HG02852 (cell line): ENCODE measurements at regions not wholly inside any gene's neighbourhood (a gene's known extent, or its start where the extent isn't known, plus 50 kb on each side); places are given as distances from the start of the nearest gene placed in this dataset.
"Not testable (repeated sequence)": the region's sequence is repeated elsewhere in the genome, so short reads cannot be mapped to it uniquely, and the experiment has no call there.

Source experiments
- ATAC-seq: cut with Tn5 transposase; IDR thresholded peaks from one replicate; pipeline ENCODE4 v1.9.1; 2021; ENCODE audit warnings: mild to moderate bottlenecking, moderate library complexity; ENCODE audit not compliant: unreplicated experiment

- not testable (repeated sequence) for ATAC-seq
Measured at GRCh38 chr2:89756616-89757015, 1065.1 kb downstream of the RPIA start.

- not testable (repeated sequence) for ATAC-seq
Measured at GRCh38 chr2:89758332-89759026, 1067.0 kb downstream of the RPIA start.

GRCh38 chr2:89760762-89761161 is 1069.3 kb downstream of the RPIA start:
- ATAC-seq, result not testable (repeated sequence)

DNA sequence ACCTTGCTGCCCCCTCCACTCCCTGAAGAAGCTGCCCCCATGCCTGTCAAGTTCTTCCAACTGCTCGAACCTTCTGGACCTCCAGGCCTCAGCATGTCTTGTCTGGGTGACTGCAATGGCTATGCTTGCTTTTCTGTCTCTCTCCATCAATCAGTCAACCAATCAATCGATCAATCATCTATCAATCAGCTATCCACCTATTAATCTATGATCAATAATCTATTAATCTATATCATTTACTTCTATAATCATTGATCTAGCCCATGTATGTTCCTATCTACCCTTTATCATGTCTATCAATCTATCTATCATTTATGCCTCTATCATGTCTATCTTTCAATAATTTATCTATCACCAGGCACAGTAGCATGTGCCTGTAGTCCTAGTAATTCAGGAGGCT is 1069.7 kb downstream of the RPIA start:
- ATAC-seq, result not testable (repeated sequence)

DNA sequence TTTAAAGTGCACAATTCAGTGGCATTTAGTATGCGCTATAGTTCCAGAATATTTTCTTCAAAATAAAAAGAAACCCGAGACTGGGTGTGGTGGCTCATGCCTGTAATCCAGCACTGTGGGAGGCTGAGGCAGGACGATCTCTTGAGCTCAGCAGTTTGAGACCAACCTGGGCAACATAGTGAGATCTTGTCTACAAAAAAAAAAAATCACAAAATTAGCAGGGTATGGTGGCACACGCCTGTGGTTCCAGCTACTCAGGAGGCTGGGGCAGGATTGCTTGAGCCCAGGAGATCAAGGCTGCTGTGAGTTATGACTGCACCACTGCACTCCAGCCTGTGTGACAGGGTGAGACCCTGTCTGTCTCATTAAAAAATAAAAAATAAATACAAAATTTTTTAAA is 1070.4 kb downstream of the RPIA start:
- not testable (repeated sequence) for ATAC-seq

- not testable (repeated sequence) for ATAC-seq
Measured at GRCh38 chr2:89762461-89763253, 1071.2 kb downstream of the RPIA start.

- ATAC-seq, result no peak
Measured at GRCh38 chr2:89763254-89763580, 1071.7 kb downstream of the RPIA start.

DNA sequence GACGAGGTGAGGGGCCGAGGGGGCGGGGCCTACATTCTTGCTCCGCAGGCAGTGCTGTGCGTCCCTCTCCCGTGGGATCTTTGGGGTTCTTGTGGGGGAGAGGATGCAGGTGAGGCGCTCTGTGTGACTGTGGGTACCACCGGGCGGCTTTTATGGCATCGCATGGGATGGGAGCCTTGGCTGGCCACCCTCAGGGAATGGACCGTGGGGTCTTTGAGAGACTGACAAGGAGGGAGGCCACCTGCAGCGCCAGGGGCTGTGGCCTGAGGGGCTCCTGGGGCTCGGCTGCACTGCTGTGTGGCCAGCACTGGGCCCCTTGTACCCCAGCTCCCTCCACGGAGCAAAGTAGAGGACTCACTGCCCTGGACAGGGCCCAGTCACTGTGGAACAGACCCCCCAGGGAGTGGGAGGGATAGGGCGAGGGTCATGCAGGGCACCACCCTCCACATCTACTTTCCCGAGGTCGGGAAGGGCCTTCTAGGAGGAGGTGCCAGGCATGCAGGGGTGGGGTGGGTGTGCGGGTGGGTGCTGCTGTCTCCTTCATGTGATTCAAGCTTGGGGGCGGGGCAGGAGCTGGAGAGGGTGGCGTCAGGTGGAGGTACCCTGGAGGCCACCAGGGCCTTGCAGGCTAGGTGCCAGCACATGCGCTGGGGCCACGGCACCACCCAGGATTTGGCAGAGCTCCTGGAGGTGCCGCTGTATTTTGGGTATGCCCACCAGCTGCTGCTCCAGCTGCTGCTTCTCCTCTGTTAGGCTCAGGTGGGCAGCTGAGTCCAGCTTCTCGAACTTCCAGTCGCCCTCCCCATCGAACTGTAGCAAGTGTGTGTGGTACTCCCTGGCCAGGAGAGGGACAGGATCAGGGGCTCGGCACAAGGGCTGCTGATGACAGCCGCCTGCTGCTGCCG is 1072.4 kb downstream of the RPIA start:
- no peak for ATAC-seq

DNA sequence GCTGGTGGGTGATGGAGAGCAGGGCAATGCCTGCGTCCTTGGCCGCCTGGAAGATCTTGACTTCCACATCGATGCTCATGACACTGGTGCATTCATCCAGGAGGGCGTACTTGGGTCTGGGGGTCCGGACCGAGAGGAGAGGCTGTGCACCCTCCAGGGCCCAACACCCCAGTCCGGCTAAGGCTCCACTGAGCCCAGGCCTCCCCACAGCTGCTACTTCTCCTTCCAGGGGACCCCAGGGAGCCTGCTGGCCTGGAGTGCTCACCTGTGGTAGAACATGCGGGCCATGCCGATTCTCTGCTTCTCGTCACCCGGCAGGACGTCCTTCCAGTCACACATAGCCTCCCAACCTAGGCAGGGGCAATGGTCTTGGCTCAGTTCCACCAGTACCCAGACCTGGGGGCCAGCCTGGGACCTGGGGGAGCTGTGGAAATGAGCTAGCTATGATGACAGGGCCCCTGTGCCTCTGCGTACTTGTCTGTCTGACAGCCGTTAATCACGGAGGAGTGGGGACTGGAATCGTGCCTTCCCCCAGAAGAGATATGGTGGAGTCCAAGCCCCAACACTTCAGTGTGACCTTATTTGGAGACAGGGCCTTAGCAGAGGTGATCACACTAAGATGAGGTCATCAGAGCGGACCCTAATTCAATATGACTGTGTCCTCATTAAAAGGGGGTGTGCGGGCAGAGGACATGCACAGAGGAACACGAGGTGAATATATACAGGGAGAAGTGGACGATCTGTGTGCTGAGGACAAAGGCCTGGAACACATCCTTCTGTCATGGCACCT is 1073.3 kb downstream of the RPIA start:
- ATAC-seq, result not testable (repeated sequence)

DNA sequence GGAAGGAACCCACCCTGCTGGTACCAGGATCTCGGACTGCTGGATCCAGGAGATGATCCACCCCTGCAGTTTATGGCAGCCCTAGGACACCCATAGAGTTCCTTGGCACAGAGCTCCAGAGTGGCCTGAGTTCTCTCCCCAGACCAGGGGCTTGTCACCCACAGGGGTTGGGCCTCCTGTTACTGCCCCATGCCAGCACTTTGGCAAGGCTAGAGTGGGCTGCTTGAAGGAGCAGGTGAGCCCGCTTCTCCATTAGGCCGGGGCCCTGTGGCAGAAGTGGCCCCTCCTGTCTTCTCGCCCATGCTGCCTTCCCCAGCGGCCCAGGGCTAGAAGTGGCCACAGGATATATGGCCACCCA is 1073.9 kb downstream of the RPIA start:
- not testable (repeated sequence) for ATAC-seq

DNA sequence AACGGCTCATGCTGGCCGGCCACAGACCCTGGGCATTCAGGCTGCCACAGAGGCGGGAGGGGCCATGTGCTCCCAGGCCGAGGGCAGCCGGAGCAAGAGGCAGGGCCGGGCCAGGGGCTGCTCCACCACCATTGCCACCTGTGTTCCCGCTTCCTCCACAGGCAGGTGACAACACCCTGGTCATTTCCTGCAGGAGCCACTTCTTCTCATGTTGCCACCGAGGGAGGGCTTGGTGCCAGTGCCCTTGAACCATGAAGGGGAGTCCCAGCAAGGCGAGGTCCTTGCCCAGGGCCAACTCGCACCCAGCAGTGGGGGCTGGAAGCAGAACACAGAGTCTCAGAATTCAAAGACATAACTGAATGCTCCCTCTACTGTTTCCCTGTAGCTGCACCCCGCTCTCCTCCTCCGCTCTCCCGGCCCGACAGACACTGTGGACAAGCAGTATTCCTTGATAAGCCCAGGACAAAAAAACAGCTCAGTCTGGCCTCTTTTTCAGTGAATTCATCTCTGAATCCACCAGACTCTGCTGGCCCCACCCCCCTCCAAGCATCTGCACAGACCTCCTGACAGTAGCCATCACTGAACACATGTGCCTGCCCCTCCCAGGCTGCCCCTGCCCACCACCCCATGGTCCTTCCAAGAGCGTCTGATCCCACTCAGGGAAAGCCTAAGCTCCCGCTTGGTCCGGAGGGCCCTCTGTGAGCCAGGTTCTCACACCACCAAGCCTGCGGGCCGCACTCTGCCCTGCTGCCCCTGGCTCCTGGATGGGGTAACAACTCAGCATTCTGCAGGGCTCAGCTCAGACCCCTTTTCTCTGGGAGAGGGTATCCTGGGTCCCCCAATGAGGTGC is 1074.9 kb downstream of the RPIA start:
- not testable (repeated sequence) for ATAC-seq

- ATAC-seq, result not testable (repeated sequence)
Measured at GRCh38 chr2:89767058-89767457, 1075.6 kb downstream of the RPIA start.

DNA sequence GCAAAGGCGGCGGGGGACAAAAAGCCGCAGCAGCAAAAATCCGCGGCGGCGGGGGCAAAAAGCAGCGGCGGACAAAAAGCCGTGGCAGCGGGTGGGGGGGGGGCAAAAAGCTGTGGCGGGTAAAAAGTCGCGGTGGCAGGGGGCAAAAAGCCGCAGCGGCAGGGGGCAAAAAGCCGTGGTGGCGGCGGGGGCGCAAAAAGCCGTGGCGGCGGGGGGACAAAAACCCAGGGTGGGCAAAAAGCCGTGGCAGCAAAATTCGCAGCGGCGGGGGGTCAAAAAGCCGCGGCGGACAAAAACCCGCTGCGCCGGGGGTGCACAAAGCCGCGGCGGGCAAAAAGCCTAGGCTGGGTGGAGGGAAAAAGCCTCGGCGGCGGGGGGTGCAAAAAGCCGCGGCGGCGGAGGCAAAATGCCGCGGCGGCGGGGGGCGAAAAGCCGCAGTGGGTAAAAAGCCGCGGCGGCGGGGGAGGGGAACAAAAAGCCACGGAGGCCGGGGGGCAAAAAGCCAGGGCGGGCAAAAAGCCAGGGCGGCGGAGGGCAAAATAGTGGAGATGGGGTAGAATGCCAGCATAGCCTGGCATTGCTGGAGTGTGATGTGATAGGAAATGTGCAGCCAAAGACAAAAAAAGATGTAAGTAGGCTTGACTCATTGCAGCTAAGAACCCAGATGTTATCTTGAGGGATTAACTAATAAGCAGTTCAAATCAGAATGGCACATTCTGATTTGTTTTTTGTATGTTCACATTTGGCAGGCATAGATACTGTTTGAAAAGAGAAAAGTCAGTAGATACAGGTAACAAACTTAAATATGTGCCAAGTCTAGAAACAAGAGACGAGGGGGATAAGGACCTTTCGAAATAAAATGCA is 1076.3 kb downstream of the RPIA start:
- no peak for ATAC-seq

GRCh38 chr2:89775885-89776284 is 1084.4 kb downstream of the RPIA start:
- ATAC-seq, result no peak

DNA sequence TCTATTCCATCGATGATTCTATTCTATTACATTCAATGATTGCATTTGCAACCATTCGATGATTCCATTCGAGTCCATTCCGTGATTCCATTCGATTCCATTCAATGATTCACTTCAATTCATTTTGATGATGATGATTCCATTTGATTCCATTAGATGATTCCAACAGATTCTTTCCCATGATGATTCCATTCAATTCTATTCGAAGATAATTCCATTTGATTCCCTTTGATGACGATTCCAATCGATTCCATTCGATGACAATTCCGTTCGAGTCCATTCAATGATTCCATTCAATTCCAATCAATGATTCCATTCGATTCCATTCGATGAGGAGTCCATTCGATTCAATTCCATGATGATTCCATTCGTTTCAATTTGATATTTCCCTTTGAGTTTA is 1088.8 kb downstream of the RPIA start:
- no peak for ATAC-seq

DNA sequence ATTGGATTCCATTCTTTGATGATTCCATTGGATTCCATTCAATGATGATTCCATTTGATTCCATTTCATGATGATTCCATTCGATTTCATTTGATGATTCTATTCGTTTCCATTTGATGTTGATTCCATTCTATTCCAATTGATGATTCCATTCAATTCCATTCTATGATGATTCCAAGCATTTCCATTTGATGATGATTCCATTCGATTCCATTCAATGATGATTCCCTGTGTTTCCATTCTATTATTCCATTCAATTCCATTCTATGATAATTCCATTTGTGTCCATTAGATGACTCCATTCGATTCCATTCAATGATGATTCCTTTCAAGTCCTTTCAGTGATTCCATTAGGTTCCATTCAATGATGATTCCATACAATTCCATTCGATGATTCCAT is 1090.5 kb downstream of the RPIA start:
- no peak for ATAC-seq

DNA sequence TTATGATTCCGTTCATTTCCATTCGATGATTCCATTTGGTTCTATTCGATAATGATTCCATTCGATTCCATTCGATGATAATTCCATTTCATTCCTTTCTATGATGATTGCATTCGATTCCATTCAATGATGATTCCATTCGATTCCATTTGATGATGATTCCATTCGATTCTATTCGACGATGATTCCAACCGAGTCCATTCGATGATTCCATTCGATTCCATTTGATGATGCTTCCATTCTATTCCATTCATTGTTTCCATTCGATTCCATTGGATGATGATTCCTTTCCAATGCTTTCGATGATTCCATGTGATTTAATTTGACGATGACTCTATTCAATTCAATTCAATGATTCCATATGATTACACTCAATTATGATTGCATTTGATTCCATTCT is 1093.5 kb downstream of the RPIA start:
- ATAC-seq, result no peak

- not testable (repeated sequence) for ATAC-seq
Measured at GRCh38 chr2:89785528-89785927, 1094.1 kb downstream of the RPIA start.

DNA sequence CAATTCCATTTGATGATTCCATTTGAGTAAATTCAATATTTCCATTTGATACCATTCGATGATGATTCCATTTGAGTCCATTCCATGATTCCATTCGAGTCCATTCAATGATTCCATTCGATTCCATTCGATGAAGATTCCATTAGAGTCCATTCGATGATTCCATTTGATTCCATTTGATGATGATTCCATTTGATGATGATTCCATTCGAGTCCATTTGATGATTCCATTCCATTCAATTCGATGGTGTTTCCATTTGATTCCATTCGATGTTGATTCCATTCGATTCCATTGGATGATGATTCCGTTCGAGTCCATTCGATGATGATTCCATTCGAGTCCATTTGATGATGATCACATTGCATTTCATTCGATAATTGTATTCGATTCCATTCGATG is 1095.2 kb downstream of the RPIA start:
- ATAC-seq, result not testable (repeated sequence)
